RWPE2 (cell line): ENCODE measurements at regions not wholly inside any gene's neighbourhood (a gene's known extent, or its start where the extent isn't known, plus 50 kb on each side); places are given as distances from the start of the nearest gene placed in this dataset.
A peak's percentile ranks its signal among the peaks of the same experiment; 100 is the strongest.

Source experiments
- ATAC-seq: fragments of 200-7000 bp; cut with Tn5 transposase; 3 replicates; pipeline ENCODE4 v1.9.1; 2021; ENCODE audit warnings: low read depth
- DNase-seq: peaks from one replicate; pipeline ENCODE4 v3.0.0-alpha.2; 2020; ENCODE audit warnings: low spot score
- H3K27ac ChIP-seq: fragments of 450-650 bp; 2 replicates; pipeline ENCODE4 v1.5.1; 2017; ENCODE audit warnings: mild to moderate bottlenecking; ENCODE audit not compliant: poor library complexity, severe bottlenecking
- H3K27me3 ChIP-seq: fragments of 250-450 bp; sonication (Bioruptor Pico); 2 replicates; pipeline ENCODE4 v1.5.1; 2021; ENCODE audit warnings: mild to moderate bottlenecking, moderate library complexity; ENCODE audit not compliant: insufficient read depth, poor library complexity, severe bottlenecking
- H3K36me3 ChIP-seq: fragments of 250-450 bp; sonication (Bioruptor Pico); 2 replicates; pipeline ENCODE4 v1.5.1; 2020; ENCODE audit warnings: low read depth, mild to moderate bottlenecking, moderate library complexity
- H3K4me1 ChIP-seq: fragments of 250-450 bp; sonication (Bioruptor Pico); 2 replicates; pipeline ENCODE4 v1.5.1; 2021; ENCODE audit warnings: mild to moderate bottlenecking, moderate library complexity; ENCODE audit not compliant: insufficient read depth, poor library complexity, severe bottlenecking
- H3K4me3 ChIP-seq: fragments of 250-450 bp; sonication (Bioruptor Pico); 2 replicates; pipeline ENCODE4 v1.5.1; 2021; ENCODE audit warnings: mild to moderate bottlenecking, moderate library complexity; ENCODE audit not compliant: severe bottlenecking
- H3K9me3 ChIP-seq: fragments of 250-450 bp; sonication (Bioruptor Pico); 2 replicates; pipeline ENCODE4 v1.5.1; 2021; ENCODE audit warnings: mild to moderate bottlenecking, moderate library complexity; ENCODE audit not compliant: severe bottlenecking
- TF ChIP-seq, protein P1 (sequence below): fragments of 450-650 bp; IDR thresholded peaks from one replicate; pipeline ENCODE4 v1.5.1; 2017; ENCODE audit warnings: mild to moderate bottlenecking, moderate library complexity; ENCODE audit not compliant: poor library complexity, severe bottlenecking

DNA sequence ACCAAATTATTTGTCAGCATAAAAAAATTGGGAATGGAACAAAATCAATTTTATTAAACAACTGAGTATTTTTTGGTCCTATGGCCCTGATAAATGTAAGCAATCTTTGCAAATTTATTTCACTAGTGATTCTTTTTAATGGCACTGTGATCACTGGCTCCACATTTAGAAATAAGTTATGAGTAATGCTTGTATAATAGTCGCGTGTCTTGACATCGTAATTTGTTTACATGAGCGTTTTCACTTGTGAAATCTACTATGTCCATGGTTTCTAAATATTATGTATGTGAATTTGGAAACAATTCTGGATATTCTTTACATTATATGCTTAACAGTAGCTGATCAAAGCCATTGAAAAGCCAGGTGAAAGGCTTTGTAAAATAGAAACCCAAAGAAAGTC, 817.5 kb downstream of the EFNA5 start:
- Histone ChIP-seq H3K9me3 (no peaks in the 10 kb centered on the region), H3K27me3 (no peaks in the 10 kb centered on the region), H3K27ac (no peak overlapping the region), H3K4me3 (no peak overlapping the region), H3K36me3 (no peaks in the 10 kb centered on the region), H3K4me1 (no peaks in the 10 kb centered on the region)
- TF ChIP-seq, protein P1, sequence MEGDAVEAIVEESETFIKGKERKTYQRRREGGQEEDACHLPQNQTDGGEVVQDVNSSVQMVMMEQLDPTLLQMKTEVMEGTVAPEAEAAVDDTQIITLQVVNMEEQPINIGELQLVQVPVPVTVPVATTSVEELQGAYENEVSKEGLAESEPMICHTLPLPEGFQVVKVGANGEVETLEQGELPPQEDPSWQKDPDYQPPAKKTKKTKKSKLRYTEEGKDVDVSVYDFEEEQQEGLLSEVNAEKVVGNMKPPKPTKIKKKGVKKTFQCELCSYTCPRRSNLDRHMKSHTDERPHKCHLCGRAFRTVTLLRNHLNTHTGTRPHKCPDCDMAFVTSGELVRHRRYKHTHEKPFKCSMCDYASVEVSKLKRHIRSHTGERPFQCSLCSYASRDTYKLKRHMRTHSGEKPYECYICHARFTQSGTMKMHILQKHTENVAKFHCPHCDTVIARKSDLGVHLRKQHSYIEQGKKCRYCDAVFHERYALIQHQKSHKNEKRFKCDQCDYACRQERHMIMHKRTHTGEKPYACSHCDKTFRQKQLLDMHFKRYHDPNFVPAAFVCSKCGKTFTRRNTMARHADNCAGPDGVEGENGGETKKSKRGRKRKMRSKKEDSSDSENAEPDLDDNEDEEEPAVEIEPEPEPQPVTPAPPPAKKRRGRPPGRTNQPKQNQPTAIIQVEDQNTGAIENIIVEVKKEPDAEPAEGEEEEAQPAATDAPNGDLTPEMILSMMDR = no peak
- ATAC-seq = no peak
- no peak for DNase-seq

DNA sequence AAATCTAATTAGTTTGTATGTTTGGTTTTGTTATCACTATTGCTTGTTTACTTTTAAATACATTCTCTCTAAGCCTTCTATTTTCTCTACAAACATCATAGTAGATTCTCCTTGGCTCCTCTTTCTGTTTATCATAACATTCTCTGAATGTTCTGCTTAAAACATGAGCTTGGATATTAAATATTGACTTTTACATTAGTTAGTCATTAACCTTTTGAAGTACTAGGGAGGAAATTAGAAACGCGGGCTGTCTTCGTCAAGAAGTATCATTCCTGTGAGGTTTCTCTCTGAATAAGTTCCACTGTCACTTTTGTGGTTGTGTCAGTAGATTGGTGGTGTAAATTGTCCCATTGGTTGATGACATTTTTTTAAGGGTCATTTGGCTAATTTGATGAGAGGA, 821.5 kb downstream of the EFNA5 start:
- no peaks in the 10 kb centered on the region for H3K27me3 ChIP-seq
- no peak overlapping the region for H3K27ac ChIP-seq
- TF ChIP-seq, protein P1 = no peak
- DNase-seq (no peak), ATAC-seq (no peak)
- H3K9me3 ChIP-seq = no peaks in the 10 kb centered on the region
- H3K4me1 ChIP-seq = no peaks in the 10 kb centered on the region
- no peak overlapping the region for H3K4me3 ChIP-seq
- no peaks in the 10 kb centered on the region for H3K36me3 ChIP-seq

DNA sequence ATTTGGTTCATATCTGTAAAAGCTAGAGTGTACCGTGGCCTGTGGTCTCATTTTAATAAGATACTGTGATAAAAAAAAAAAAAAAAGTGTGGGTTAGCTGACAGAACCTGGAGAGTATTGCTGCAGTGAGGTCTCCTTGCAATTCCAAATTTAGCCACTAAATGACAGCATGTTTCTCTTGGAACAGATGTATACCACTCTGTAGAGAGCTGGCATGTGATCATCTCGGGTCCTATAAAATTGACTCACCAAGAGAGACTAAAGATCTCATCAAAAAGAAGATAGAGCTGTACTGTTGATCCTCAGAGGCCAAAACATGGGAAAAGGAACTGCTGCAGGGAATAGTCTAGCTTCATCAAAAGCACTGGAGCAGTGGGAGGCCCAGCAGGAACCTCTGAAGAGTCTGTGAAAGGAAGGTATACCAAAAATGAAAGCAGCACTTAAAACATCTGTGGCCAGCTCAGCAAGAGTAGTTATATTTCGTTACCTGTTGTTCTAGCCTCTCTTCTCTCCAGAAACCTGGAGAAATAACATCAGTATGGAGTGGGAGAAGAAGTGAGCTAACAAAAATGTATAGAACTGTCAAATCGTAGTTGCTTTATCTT, 826.8 kb downstream of the EFNA5 start:
- Histone ChIP-seq H3K9me3 (no peaks in the 10 kb centered on the region), H3K36me3 (no peaks in the 10 kb centered on the region), H3K4me3 (no peak overlapping the region), H3K27me3 (peaks cover 3% of the 10 kb centered on the region), H3K4me1 (no peaks in the 10 kb centered on the region), H3K27ac (no peak overlapping the region)
- DNase-seq (no peak), ATAC-seq (peak; percentile 90)
- TF ChIP-seq, protein P1 = peak; percentile 66

DNA sequence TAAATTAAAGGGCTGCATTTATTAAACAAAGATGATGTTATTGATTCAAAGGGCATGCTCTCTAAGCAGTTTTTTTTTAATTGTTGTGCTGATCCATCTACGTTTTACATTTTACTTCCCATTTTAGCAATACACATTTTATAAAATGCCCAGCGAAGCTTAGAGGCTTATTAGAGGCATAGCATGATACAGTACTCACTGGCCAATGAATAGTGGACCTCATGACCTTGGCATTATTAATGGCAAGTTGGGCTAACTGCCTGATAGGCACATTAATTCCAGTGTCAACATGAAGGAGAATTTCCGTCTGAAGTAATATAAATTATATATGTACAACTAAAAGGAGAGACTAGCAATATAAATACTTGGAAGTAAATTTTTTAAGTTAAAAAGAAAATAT, 837.2 kb downstream of the EFNA5 start:
- Histone ChIP-seq H3K27me3 (no peaks in the 10 kb centered on the region), H3K4me1 (no peaks in the 10 kb centered on the region), H3K4me3 (no peak overlapping the region), H3K9me3 (no peaks in the 10 kb centered on the region), H3K36me3 (no peaks in the 10 kb centered on the region), H3K27ac (no peak overlapping the region)
- ATAC-seq (no peak), DNase-seq (no peak)
- TF ChIP-seq, protein P1 = no peak

DNA sequence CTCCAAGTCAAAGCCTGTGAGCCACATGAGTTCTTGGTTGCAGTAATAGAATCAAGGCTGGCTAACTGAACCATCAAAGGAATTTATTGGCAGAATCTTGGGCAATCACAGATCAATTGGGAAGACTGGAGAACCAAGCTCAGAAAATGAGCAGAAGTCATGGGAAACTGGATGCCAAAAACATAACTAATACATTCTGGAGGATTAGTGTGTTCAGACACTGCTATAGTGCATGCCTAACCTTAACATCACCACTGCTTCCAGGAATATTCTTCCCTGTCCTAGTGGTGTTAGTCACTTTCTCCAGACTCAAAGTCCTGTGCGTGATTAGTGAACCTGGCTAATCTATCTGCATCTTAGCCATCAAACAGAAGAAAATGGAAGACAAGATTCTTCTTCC, 843.7 kb downstream of the EFNA5 start:
- H3K27me3 ChIP-seq = peaks cover 4% of the 10 kb centered on the region
- H3K9me3 ChIP-seq = no peaks in the 10 kb centered on the region
- H3K36me3 ChIP-seq = no peaks in the 10 kb centered on the region
- ATAC-seq (0 out of 3 replicates have a peak, but pooled peaks have one; percentile 35), DNase-seq (no peak)
- no peak overlapping the region for H3K27ac ChIP-seq
- peaks cover 3% of the 10 kb centered on the region for H3K4me1 ChIP-seq
- TF ChIP-seq, protein P1 = no peak
- no peak overlapping the region for H3K4me3 ChIP-seq
